Pulmonary artery endothelial cell (primary cell): ENCODE measurements at regions not wholly inside any gene's neighbourhood (a gene's known extent, or its start where the extent isn't known, plus 50 kb on each side); places are given as distances from the start of the nearest gene placed in this dataset.

Experiments
- DNase-seq: peaks from one replicate; pipeline ENCODE4 v3.0.0-alpha.2; 2011; ENCODE audit warnings: low read depth, low spot score

DNA sequence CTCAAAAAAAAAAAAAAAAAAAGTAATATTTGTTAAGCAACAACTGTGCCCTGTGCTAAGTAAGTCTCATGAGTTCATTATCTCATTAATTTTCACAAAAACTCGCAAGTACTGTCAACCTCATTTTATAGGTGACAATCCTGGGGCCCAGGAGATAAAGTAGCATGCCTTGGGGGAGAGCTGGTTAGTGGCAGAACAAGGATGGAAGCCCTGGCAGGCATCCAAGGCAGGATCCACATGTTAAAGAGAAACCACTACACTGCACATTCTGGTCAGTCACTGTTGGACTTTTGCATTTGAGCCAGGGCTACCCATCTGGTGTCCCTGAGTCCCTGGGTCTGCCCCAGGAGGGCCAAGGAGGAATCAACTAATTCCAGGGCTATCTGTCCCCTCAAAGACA, 54.6 kb downstream of the ZFP36L2 start:
- no peak for DNase-seq

GRCh38 chr2:43170405-43171105, 55.9 kb downstream of the ZFP36L2 start:
- no peak for DNase-seq

GRCh38 chr2:43169987-43170386, 56.4 kb downstream of the ZFP36L2 start:
- no peak for DNase-seq

DNA sequence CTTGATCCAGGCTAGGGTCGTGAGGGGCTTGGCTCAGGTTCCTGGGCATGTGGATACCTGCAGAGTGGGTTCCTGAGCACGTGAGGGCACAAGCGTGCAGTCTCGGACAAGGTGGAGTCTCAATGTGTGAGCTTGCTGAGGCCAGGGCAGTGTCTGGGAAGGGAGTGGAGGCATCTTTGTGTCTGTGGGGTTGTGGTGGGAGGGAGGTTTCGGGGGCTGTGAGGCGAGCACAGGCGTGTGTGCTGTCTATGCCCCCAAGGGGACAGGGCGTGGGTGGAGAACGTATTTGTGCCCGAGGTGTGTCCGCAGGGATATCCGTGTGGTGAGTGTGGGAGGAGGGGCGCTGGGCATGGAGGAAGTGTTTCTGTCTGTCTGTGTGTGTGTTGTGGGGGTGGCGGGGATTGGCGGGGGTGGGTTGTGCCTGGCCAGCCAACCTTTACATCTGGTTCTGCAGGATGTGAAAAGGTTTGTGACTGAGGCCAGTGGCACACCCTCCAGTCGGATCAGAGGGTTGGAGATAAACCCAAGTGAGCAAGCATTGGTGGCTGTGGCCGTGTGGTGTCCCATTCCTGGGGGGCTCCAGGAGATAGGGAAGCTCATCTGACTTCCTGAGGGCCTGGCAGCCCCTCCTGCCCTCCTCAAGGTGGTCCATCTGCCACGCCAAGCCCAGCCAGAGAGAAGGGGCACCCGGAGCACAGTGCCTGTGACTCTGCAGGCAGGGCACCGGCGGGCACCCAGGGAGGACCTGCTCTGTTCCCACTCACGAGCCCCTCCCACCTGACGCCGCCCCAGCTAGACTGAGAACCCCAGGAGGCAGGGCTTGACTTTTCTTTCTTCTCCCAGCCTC, 57.1 kb downstream of the ZFP36L2 start:
- no peak for DNase-seq

GRCh38 chr2:43168016-43168369, 58.4 kb downstream of the ZFP36L2 start:
- no peak for DNase-seq

DNA sequence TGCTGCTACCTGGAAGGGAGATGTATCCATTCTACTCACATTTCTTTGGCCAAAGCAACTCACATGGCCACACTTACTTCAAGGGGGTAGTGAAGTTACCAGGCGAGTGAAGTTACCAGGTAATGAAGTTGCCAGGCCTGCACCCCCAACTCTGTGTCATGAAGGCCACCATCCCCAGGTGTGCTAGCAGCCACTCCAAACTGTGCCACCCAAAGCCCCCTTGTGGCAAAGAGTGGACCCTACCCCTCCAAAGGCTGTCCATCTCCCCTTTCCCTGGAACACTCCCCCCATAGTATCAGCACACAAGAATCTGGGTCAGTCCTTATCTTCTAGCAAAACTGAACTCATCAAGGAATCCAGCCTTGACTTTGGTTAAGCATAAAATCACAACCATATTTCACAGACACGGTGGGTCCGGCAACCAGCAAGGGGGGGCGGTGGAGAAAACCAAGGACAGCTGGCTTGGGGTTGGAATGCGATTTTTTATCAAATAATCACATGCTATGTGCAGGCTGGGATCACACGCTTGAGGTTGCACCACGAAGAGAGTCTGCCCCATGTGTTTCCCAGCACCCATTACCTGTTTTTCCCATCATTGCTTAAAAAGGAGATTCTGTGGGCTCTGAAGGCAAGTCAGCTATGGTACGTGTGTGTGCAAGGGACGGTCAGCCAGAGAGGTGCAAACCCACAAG, 60.9 kb downstream of the ZFP36L2 start:
- DNase-seq: no peak

GRCh38 chr2:43164686-43165085, 61.7 kb downstream of the ZFP36L2 start:
- no peak for DNase-seq

- no peak for DNase-seq
Observed at GRCh38 chr2:43163584-43164270, 62.7 kb downstream of the ZFP36L2 start.

- DNase-seq: no peak
Observed at GRCh38 chr2:43162511-43162776, 64.0 kb downstream of the ZFP36L2 start.

GRCh38 chr2:43161650-43162510, 64.5 kb downstream of the ZFP36L2 start:
- DNase-seq: no peak

DNA sequence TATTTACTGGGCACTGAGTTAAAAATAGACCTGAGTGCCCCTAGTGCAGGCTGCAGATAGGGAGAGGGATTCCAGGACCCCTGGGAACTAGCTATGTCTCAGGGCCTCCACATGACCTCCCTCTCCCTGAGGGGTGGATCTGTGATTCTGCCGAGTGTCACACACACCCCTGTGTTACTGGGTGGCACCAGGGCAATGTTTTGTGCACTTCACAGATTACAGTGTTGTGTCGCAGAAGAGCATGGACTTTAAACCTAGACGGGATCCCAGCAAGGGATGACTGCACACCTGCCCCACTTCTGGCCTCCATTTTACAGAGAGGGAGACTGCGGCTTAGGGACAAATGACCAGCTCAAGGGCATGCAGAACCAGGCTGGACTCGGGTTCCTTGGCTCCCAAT, 65.6 kb downstream of the ZFP36L2 start:
- no peak for DNase-seq

DNA sequence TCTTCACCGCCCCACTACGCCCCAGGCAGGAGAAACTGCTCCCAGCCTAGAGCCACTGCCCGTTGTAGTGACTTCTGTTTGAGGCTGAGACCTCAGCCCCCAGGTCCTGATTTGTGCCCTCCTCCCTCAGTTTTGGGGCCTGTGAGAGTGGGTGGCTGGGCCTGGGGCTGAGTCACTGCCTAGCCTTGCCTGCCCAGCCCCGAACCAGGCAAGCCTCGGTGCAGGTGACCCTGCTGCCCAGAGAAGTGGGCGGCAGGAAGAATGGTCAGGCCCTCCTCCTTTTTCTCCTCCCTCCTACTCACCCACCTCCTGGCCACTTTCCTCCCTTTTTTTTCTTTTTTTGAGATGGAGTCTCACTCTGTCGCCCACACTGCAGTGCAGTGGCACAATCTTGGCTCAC, 66.6 kb downstream of the ZFP36L2 start:
- DNase-seq: no peak

- DNase-seq: peak; percentile 75
Observed at GRCh38 chr2:43158259-43158880, 68.0 kb downstream of the ZFP36L2 start.

GRCh38 chr2:43157506-43158246, 68.7 kb downstream of the ZFP36L2 start:
- DNase-seq: no peak

GRCh38 chr2:43155851-43156411, 70.5 kb downstream of the ZFP36L2 start:
- DNase-seq: no peak

DNA sequence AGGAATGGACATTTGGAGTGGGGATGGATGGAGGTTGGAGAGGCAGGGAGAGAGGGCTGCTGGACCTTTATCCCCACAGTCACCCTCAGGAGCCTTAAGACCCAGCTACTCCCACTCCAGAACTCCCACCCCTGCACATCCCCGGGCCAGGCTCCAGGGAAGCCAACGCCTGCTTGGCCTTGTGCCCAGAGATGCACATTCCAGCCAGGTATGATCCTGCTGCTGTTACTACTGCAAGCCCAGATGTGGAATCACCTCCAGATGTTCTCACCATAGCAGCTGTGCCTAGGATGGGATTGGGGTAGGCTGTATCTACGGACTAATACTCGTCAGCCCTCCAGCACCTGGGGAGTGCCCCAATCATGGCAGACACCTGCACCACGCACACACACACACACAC, 71.7 kb downstream of the ZFP36L2 start:
- DNase-seq: no peak

GRCh38 chr2:43152741-43153647, 73.4 kb downstream of the ZFP36L2 start:
- DNase-seq: no peak

- DNase-seq: no peak
Observed at GRCh38 chr2:43152186-43152585, 74.2 kb downstream of the ZFP36L2 start.
